GM12891 (cell line): ENCODE measurements at regions not wholly inside any gene's neighbourhood (a gene's known extent, or its start where the extent isn't known, plus 50 kb on each side); places are given as distances from the start of the nearest gene placed in this dataset.

Experiments
- POLR2A ChIP-seq: IDR thresholded peaks from 2 replicates; pipeline ENCODE4 v1.6.1; 2011; ENCODE audit warnings: low read depth, low read length, control low read depth
- POLR2AphosphoS5 ChIP-seq: IDR thresholded peaks from 2 replicates; pipeline ENCODE4 v1.6.1; 2011; ENCODE audit warnings: low read depth, low read length, control low read depth
- POU2F2 ChIP-seq: IDR thresholded peaks from 2 replicates; pipeline ENCODE4 v1.6.1; 2011; ENCODE audit warnings: low read depth, mild to moderate bottlenecking, control low read depth, low read length, moderate library complexity
- SPI1 ChIP-seq: IDR thresholded peaks from 2 replicates; pipeline ENCODE4 v1.6.1; 2011; ENCODE audit warnings: low read depth, low read length, control low read depth
- TAF1 ChIP-seq: IDR thresholded peaks from 2 replicates; pipeline ENCODE4 v1.6.1; 2011; ENCODE audit warnings: low read depth, low read length, control low read depth

GRCh38 chr16:6343157-6343556 is 989.5 kb upstream of the RBFOX1 start:
- TF ChIP-seq POLR2AphosphoS5 = no peak
- TF ChIP-seq POLR2A = no peak
- no peak for TF ChIP-seq TAF1
- TF ChIP-seq SPI1 = no peak
- TF ChIP-seq POU2F2 = no peak
